Ishikawa (cell line): ENCODE measurements at regions not wholly inside any gene's neighbourhood (a gene's known extent, or its start where the extent isn't known, plus 50 kb on each side); places are given as distances from the start of the nearest gene placed in this dataset.

Source experiments
- CEBPB ChIP-seq: IDR thresholded peaks from 2 replicates; pipeline ENCODE4 v1.6.1; 2012
- EP300 ChIP-seq: IDR thresholded peaks from 2 replicates; pipeline ENCODE4 v1.6.1; 2012; ENCODE audit warnings: borderline replicate concordance
- NFIC ChIP-seq: IDR thresholded peaks from 2 replicates; pipeline ENCODE4 v1.6.1; 2012
- RAD21 ChIP-seq: IDR thresholded peaks from 2 replicates; pipeline ENCODE4 v1.6.1; 2012; ENCODE audit warnings: low read depth
- TAF1 ChIP-seq: IDR thresholded peaks from 2 replicates; pipeline ENCODE4 v1.6.1; 2012; ENCODE audit warnings: low read depth, mild to moderate bottlenecking
- ZBTB7A ChIP-seq: IDR thresholded peaks from 2 replicates; pipeline ENCODE4 v1.6.1; 2012; ENCODE audit warnings: low read depth
- TF ChIP-seq, protein P1 (sequence below): IDR thresholded peaks from 2 replicates; pipeline ENCODE4 v1.6.1; 2012; ENCODE audit warnings: low read depth, mild to moderate bottlenecking
- TF ChIP-seq, protein P2 (sequence below): IDR thresholded peaks from 2 replicates; pipeline ENCODE4 v1.6.1; 2012

DNA sequence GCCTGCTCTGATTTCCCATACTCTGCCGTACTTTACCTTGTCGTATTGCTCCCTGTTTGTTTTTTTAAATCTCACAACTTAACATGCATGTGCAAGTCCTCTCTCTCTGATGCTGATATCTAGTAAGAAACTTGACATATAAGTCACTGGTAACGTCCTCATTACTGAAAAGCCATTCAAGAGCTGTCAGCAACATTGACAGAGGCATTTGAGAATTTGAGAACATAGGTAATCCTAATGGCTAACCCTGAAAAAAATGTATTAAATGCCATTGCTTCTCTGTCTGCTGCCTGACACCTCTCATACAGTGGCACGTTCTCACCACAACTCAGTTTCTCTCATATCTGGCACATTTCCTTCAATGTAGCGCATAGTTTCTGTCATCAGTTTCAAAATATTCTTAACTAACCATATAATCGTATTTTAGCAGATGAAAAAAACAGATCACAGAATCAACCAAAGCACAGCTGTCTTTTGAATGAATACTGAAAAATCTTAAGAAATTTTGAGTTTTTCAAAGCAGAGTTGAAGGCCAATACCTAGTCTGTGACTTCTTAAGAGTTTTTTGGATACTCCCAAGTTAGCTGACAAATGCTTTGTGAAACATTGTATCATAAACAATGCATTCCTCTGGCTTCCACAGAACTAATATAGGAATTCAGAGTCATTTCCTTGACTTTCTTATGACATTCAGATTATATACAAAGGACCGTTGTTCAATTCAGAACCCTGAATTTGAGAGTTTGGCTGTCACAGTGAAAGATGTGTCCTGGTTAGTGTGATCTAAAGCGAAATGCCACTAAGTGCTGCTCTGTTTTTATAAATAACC lies 996.4 kb downstream of the C4orf33 start:
- TF ChIP-seq ZBTB7A (no peak), TAF1 (no peak), NFIC (no peak), RAD21 (no peak), CEBPB (no peak), EP300 (no peak)
- TF ChIP-seq, protein P1, sequence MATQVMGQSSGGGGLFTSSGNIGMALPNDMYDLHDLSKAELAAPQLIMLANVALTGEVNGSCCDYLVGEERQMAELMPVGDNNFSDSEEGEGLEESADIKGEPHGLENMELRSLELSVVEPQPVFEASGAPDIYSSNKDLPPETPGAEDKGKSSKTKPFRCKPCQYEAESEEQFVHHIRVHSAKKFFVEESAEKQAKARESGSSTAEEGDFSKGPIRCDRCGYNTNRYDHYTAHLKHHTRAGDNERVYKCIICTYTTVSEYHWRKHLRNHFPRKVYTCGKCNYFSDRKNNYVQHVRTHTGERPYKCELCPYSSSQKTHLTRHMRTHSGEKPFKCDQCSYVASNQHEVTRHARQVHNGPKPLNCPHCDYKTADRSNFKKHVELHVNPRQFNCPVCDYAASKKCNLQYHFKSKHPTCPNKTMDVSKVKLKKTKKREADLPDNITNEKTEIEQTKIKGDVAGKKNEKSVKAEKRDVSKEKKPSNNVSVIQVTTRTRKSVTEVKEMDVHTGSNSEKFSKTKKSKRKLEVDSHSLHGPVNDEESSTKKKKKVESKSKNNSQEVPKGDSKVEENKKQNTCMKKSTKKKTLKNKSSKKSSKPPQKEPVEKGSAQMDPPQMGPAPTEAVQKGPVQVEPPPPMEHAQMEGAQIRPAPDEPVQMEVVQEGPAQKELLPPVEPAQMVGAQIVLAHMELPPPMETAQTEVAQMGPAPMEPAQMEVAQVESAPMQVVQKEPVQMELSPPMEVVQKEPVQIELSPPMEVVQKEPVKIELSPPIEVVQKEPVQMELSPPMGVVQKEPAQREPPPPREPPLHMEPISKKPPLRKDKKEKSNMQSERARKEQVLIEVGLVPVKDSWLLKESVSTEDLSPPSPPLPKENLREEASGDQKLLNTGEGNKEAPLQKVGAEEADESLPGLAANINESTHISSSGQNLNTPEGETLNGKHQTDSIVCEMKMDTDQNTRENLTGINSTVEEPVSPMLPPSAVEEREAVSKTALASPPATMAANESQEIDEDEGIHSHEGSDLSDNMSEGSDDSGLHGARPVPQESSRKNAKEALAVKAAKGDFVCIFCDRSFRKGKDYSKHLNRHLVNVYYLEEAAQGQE = no peak
- TF ChIP-seq, protein P2, sequence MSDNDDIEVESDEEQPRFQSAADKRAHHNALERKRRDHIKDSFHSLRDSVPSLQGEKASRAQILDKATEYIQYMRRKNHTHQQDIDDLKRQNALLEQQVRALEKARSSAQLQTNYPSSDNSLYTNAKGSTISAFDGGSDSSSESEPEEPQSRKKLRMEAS = no peak
